Esophagus (tissue), 2 donors: ENCODE measurements at regions not wholly inside any gene's neighbourhood (a gene's known extent, or its start where the extent isn't known, plus 50 kb on each side); places are given as distances from the start of the nearest gene placed in this dataset.

ENCODE experiments used
- H3K27ac ChIP-seq, 2 donors: one replicate each; pipeline ENCODE4 v1.5.1; 2013; ENCODE audit warnings: low read depth in 2 of 2, mild to moderate bottlenecking in 2 of 2, inconsistent platforms in 1 of 2, low read length in 1 of 2, moderate library complexity in 1 of 2
- H3K27me3 ChIP-seq, 2 donors: one replicate each; pipeline ENCODE4 v1.6.1; 2013; ENCODE audit warnings: low read length in 2 of 2, control low read depth in 1 of 2, mild to moderate bottlenecking in 1 of 2; ENCODE audit not compliant: insufficient read depth in 2 of 2, control insufficient read depth in 1 of 2
- H3K36me3 ChIP-seq, 2 donors: one replicate each; pipeline ENCODE4 v1.6.1; 2013; ENCODE audit warnings: low read length in 1 of 2; ENCODE audit not compliant: control insufficient read depth in 2 of 2, insufficient read depth in 2 of 2
- H3K4me1 ChIP-seq, 2 donors: one replicate each; pipeline ENCODE4 v1.6.1; 2013; ENCODE audit warnings: low read length in 1 of 2; ENCODE audit not compliant: control insufficient read depth in 2 of 2, insufficient read depth in 2 of 2
- H3K4me3 ChIP-seq, 2 donors: one replicate each; pipeline ENCODE4 v1.5.1; 2013; ENCODE audit warnings: low read length in 2 of 2, mild to moderate bottlenecking in 2 of 2, low read depth in 1 of 2, moderate library complexity in 1 of 2
- H3K9me3 ChIP-seq, 2 donors: one replicate each; pipeline ENCODE4 v1.6.1; 2013; ENCODE audit warnings: mild to moderate bottlenecking in 2 of 2, low read depth in 1 of 2, low read length in 1 of 2, moderate library complexity in 1 of 2; ENCODE audit not compliant: control insufficient read depth in 2 of 2, insufficient read depth in 1 of 2
- WGBS, 2 donors: extraction: QIAGEN DNeasy Blood & Tissue Kit; methylation state at CpG; one replicate each; pipeline ENCODE4 v1.1.7; 2013; 5-methylcytosine and 5-hydroxymethylcytosine counted together
- donor health status: healthy with polysubstance abuse.
- donor health status: Bipolar disorder and iron deficiency.

DNA sequence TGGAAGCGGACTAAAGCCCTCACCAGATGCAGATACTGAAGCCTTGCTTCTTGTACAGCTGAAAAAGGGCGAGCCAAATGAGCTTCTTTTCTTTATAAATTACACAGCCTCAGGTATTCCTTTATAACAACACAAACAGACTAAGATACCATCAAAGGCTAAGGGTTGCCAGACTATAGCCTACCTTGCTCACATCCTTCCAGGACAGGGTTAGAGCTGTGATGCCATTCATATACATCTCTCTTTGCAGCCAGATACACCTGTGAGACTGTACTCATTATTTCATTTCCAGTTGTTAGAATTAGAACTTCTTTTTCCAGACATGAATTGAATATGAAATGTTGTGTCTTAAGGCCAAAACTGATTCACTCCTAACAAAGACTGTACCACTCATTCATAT, 262.8 kb upstream of the NR2F2 start:
- 87 to 92% methylated on average over 2 of the region's 2 CpGs for WGBS, 2 donors
- H3K27me3 ChIP-seq: no peaks in the 10 kb centered on the region
- no peaks in the 10 kb centered on the region for H3K9me3 ChIP-seq
- no peaks in the 10 kb centered on the region for H3K36me3 ChIP-seq
- no peak overlapping the region for H3K4me3 ChIP-seq
- no peaks in the 10 kb centered on the region for H3K4me1 ChIP-seq
- H3K27ac ChIP-seq: no peak overlapping the region

DNA sequence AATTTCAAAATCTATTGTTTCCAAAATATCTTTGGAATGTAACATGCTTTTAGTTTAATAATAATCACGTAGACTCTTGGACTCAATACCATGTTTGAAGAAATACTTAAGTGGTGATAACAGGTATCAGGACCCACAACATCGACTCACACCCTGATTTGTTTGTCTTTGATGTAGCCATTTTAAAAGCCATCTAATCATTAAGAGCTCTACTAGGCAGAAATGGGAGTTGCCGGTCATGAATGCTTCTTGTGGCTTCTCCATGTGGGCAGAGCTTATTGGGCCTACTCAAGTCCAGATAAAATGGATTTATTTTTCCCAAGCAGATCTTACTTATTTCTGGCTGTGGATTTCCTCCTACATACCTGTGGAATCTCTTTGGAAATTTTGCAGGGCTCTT, 261.6 kb upstream of the NR2F2 start:
- H3K27ac ChIP-seq: no peak overlapping the region
- H3K4me1 ChIP-seq: no peaks in the 10 kb centered on the region
- 73 to 78% methylated on average over 3 of the region's 3 CpGs for WGBS, 2 donors
- no peaks in the 10 kb centered on the region for H3K27me3 ChIP-seq
- no peaks in the 10 kb centered on the region for H3K9me3 ChIP-seq
- H3K36me3 ChIP-seq: no peaks in the 10 kb centered on the region
- no peak overlapping the region for H3K4me3 ChIP-seq

GRCh38 chr15:96070636-96071035, 259.9 kb upstream of the NR2F2 start:
- no peak overlapping the region for H3K27ac ChIP-seq
- no peak overlapping the region for H3K4me3 ChIP-seq
- 81 to 87% methylated on average over 8 of the region's 8 CpGs for WGBS, 2 donors
- no peaks in the 10 kb centered on the region for H3K9me3 ChIP-seq
- no peaks in the 10 kb centered on the region for H3K4me1 ChIP-seq
- H3K36me3 ChIP-seq: no peaks in the 10 kb centered on the region
- H3K27me3 ChIP-seq: no peaks in the 10 kb centered on the region

DNA sequence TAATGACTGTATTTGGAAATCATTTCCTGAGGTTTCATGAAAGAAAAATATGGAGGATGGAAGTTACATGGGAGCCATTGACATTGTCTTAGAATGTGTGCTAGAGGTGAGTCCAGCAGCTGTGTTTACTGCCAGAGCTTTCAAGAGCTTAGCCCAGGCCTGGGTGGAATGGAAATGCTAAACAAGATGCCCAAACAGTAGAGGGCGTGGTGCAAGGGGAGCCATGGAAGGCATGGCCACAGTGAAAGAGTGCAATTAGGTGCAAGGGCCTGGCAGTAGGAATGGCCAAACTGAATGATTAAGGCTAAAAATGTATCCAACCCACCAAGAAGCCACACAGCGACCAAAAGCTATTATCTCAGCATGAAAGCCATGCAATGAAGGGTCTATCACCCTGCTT, 257.7 kb upstream of the NR2F2 start:
- H3K27ac ChIP-seq: no peak overlapping the region
- H3K36me3 ChIP-seq: no peaks in the 10 kb centered on the region
- H3K27me3 ChIP-seq: no peaks in the 10 kb centered on the region
- no peaks in the 10 kb centered on the region for H3K9me3 ChIP-seq
- H3K4me3 ChIP-seq: no peak overlapping the region
- 80 to 86% methylated on average over 2 of the region's 2 CpGs for WGBS, 2 donors
- H3K4me1 ChIP-seq: no peaks in the 10 kb centered on the region

DNA sequence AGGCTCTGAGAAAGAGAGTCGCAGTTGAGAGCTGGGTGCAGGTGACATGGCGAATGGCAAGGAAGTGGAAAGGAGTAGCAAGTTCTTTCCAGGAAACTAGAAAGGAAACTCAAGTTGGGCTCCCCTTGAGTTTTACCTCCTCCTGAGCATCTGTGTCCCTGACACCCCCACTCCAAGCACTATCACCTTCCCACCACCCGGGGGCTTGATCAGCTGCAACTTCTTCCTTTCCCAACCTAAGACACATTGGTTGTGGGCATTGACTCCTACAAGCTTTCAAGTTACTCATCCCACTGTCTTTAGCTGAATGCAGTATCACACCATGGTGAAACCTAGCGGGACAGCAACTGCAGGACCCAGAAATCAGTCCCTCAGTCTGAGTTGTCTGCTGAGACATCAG, 256.6 kb upstream of the NR2F2 start:
- no peak overlapping the region for H3K4me3 ChIP-seq
- no peak overlapping the region for H3K27ac ChIP-seq
- H3K36me3 ChIP-seq: no peaks in the 10 kb centered on the region
- no peaks in the 10 kb centered on the region for H3K4me1 ChIP-seq
- WGBS, 2 donors: 94 to 97% methylated on average over 4 of the region's 4 CpGs
- H3K9me3 ChIP-seq: no peaks in the 10 kb centered on the region
- H3K27me3 ChIP-seq: no peaks in the 10 kb centered on the region

DNA sequence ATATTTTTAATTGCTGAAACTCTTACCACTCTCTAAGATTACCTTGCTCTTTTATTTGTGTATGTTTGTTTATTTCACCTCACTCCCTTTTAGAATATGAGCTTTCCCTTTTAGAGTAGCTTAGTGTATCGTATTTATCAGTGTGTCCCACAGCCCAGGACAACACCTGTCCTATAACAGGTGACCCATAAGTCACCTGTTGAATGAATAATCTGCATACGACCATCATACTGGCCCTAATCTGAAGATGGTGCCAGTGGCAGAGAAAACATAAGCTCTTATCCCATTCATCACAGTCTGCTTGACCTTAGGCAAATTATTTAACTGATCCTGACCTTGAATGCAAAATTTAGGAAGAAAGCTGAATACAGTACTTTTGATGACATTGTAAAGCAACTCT, 254.6 kb upstream of the NR2F2 start:
- Histone ChIP-seq H3K27ac (no peak overlapping the region), H3K9me3 (no peaks in the 10 kb centered on the region), H3K27me3 (no peaks in the 10 kb centered on the region), H3K36me3 (no peaks in the 10 kb centered on the region), H3K4me1 (no peaks in the 10 kb centered on the region), H3K4me3 (no peak overlapping the region)
- WGBS, 2 donors: 77 to 78% methylated on average over 2 of the region's 2 CpGs

- 94% methylated on average over 6 of the region's 6 CpGs for WGBS, 2 donors
- H3K27ac ChIP-seq: no peak overlapping the region
- H3K4me1 ChIP-seq: no peaks in the 10 kb centered on the region
- H3K4me3 ChIP-seq: no peak overlapping the region
- H3K36me3 ChIP-seq: no peaks in the 10 kb centered on the region
- no peaks in the 10 kb centered on the region for H3K9me3 ChIP-seq
- H3K27me3 ChIP-seq: no peaks in the 10 kb centered on the region
These were observed 254.2 kb upstream of the NR2F2 start for GRCh38 chr15:96076350-96076749.

DNA sequence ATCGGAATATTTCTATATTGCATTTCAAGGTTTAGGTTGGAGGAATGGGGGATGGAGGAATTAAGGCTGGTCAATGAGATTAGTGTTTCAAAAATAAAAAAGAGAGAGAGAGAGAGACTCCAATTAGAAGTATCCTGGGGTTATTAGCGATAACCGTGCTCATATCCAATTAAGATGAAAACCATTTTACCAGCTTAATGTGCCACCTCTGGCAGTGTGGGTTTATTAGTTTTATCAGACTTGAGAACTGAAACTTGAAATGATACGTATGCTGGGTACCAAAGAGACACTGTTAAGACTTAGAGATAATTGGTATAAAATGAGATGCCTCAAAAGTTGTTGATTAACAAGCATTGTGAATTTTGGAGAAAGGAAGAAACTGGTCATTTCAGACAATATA, 251.5 kb upstream of the NR2F2 start:
- H3K4me3 ChIP-seq: no peak overlapping the region
- 91 to 98% methylated on average over 4 of the region's 4 CpGs for WGBS, 2 donors
- no peak overlapping the region for H3K27ac ChIP-seq
- H3K9me3 ChIP-seq: no peaks in the 10 kb centered on the region
- no peaks in the 10 kb centered on the region for H3K4me1 ChIP-seq
- H3K27me3 ChIP-seq: no peaks in the 10 kb centered on the region
- no peaks in the 10 kb centered on the region for H3K36me3 ChIP-seq

DNA sequence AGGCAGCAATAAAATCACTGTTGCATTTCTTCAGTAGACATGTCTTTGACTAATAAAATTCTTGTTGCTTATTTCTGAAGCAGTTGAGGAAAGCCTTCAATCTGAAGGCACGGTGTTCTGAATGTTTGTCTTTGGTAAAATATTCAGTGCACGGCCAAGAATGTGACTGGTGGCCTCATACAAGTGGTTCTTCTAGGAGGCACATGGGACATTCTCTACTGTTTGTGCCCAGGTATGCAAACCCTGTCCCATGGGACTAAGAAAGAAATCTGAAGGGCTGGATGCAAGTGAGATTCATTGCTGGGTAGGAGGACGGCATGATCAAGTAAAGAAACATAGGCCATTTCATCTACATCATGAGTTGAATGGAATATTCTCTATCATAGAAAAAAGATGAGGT, 250.6 kb upstream of the NR2F2 start:
- no peak overlapping the region for H3K27ac ChIP-seq
- WGBS, 2 donors: 84 to 89% methylated on average over 3 of the region's 3 CpGs
- H3K27me3 ChIP-seq: no peaks in the 10 kb centered on the region
- H3K36me3 ChIP-seq: no peaks in the 10 kb centered on the region
- no peak overlapping the region for H3K4me3 ChIP-seq
- H3K4me1 ChIP-seq: no peaks in the 10 kb centered on the region
- no peaks in the 10 kb centered on the region for H3K9me3 ChIP-seq

DNA sequence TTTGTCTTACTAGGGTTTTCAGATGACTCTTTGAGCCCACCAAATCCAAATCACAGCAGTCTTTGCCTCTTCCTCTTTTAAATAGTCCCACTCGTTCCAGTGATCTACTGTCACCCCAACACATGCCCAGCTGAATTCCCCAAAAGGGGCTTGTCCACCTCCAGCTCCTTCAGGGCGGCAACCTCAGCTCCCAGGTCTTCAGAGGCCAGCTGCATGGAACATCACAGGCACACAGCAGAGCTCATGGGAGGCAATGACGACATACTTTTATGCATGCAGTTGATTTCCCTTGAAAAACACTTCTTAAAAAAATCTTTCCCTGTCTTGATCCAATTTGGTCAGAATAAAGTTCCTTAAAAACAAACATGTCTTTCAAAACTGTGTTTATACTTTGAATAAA, 244.3 kb upstream of the NR2F2 start:
- WGBS, 2 donors: 46 to 47% methylated on average over 3 of the region's 3 CpGs
- H3K4me1 ChIP-seq: no peaks in the 10 kb centered on the region

More for the DNA sequence above, 244.3 kb upstream of the NR2F2 start:
- H3K36me3 ChIP-seq: no peaks in the 10 kb centered on the region
- H3K27me3 ChIP-seq: no peaks in the 10 kb centered on the region
- no peak overlapping the region for H3K27ac ChIP-seq
- no peak overlapping the region for H3K4me3 ChIP-seq
- H3K9me3 ChIP-seq: no peaks in the 10 kb centered on the region
